Bronchial epithelial cell (primary cell): ENCODE measurements at regions not wholly inside any gene's neighbourhood (a gene's known extent, or its start where the extent isn't known, plus 50 kb on each side); places are given as distances from the start of the nearest gene placed in this dataset.
A peak's percentile ranks its signal among the peaks of the same experiment; 100 is the strongest.
"Not testable (repeated sequence)": the region's sequence is repeated elsewhere in the genome, so short reads cannot be mapped to it uniquely, and the experiment has no call there.

ENCODE experiments used
- DNase-seq: peaks from one replicate; pipeline ENCODE4 v3.0.0-alpha.2; 2010; ENCODE audit warnings: low read depth
- FAIRE-seq: peaks from 2 replicates; lab custom pipeline; 2011; peaks lifted over from hg19 to GRCh38; lab: Jason Lieb, UNC
- H3K27me3 ChIP-seq: 2 replicates; pipeline ENCODE4 v1.5.1; 2011; ENCODE audit warnings: low read length; ENCODE audit not compliant: control insufficient read depth, insufficient read depth
- H3K36me3 ChIP-seq: 2 replicates; pipeline ENCODE4 v1.5.1; 2011; ENCODE audit warnings: low read length; ENCODE audit not compliant: control insufficient read depth, insufficient read depth
- H3K4me3 ChIP-seq: 2 replicates; pipeline ENCODE4 v1.5.1; 2011; ENCODE audit warnings: mild to moderate bottlenecking, low read depth, low read length, control low read depth
- TF ChIP-seq, protein P1 (sequence below): IDR thresholded peaks from 2 replicates; pipeline ENCODE4 v1.5.1; 2011; ENCODE audit warnings: mild to moderate bottlenecking, moderate library complexity, low read length, control low read depth, inconsistent platforms; ENCODE audit not compliant: insufficient read depth, severe bottlenecking

DNA sequence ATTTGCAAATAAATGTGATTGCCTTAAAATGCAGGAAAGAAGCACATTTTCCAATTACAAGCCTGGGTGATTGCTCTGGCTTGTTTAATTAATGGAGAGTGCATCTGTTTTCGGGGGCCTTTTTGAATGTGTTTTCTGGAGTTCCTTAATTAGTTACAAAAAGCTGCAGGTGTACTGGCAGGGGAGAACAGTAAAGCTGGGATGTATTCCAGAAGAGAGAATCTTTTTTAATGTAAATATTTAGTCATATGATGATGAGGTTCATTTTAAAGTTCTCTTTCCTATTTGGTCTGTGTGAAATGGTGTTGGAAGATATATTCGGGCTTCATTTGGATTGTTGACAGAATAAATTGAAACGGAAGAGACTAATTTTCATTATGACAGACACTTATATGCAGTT is 70.9 kb upstream of the N4BP1 start:
- Histone ChIP-seq H3K4me3 (no peak overlapping the region), H3K36me3 (no peaks in the 10 kb centered on the region), H3K27me3 (no peaks in the 10 kb centered on the region)
- TF ChIP-seq, protein P1, sequence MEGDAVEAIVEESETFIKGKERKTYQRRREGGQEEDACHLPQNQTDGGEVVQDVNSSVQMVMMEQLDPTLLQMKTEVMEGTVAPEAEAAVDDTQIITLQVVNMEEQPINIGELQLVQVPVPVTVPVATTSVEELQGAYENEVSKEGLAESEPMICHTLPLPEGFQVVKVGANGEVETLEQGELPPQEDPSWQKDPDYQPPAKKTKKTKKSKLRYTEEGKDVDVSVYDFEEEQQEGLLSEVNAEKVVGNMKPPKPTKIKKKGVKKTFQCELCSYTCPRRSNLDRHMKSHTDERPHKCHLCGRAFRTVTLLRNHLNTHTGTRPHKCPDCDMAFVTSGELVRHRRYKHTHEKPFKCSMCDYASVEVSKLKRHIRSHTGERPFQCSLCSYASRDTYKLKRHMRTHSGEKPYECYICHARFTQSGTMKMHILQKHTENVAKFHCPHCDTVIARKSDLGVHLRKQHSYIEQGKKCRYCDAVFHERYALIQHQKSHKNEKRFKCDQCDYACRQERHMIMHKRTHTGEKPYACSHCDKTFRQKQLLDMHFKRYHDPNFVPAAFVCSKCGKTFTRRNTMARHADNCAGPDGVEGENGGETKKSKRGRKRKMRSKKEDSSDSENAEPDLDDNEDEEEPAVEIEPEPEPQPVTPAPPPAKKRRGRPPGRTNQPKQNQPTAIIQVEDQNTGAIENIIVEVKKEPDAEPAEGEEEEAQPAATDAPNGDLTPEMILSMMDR: no peak
- FAIRE-seq: no peak
- no peak for DNase-seq

DNA sequence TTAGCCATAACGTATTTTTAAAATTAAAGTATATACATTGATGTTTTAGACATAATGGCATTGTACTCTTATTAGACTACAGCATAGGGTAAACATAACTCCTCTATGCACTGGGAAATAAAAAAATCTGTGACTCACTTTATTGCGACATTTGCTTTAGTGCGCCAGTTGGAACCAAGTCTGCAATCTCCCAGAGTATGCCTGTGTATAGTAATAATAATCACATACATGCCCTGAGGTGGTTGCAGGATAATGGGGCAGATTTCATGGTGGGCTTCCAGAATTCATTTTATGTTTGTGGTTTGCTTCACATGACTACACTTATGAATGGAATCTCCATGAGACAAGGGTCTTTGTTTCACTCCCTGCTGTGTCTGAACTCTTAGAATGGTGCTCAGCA is 66.9 kb upstream of the N4BP1 start:
- FAIRE-seq: no peak

DNA sequence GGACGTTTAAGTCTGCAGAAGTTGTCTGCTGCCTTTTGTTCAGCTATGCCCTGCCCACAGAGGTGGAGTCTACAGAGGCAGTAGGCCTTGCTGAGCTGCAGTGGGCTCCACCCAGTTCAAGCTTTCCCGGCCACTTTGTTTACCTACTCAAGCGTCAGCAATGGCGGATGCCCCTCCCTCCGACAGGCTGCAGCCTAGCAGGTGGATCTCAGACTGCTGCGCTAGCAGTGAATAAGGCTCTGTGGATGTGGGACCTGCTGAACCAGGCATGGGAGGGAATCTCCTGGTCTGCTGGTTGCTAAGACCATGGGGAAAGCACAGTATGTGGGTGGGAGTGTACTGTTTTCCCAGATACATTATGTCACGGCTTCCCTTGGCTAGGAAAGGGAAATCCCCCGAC is 58.2 kb upstream of the N4BP1 start:
- not testable (repeated sequence) for FAIRE-seq, DNase-seq

More for the DNA sequence above, 66.9 kb upstream of the N4BP1 start:
- peak; percentile 63 for DNase-seq
- H3K27me3 ChIP-seq: no peaks in the 10 kb centered on the region
- no peaks in the 10 kb centered on the region for H3K36me3 ChIP-seq
- no peak overlapping the region for H3K4me3 ChIP-seq
- TF ChIP-seq, protein P1: no peak

DNA sequence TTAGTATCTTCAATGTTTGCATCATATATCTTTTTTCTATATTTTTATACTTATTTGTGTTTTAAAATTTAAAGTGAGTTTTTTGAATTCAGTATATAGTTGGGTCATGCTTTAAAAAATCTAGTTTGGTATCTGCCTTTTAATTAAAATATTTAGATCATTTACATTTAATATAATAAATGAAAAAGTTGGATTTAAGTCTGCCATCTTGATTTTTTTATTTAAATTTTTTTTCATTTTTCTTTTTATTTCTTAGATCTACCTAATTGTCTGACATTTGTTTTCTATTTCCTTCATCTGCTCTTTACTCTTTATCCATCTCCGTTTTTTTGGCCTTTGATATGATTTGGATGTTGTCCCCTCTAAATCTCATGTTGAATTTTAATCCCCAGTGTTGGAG is 50.0 kb upstream of the N4BP1 start:
- TF ChIP-seq, protein P1: no peak
- no peaks in the 10 kb centered on the region for H3K27me3 ChIP-seq
- H3K36me3 ChIP-seq: no peaks in the 10 kb centered on the region
- FAIRE-seq: no peak
- DNase-seq: no peak
- no peak overlapping the region for H3K4me3 ChIP-seq

More for the DNA sequence above, 58.2 kb upstream of the N4BP1 start:
- H3K4me3 ChIP-seq, H3K36me3 ChIP-seq, H3K27me3 ChIP-seq: not testable (repeated sequence)
